Mammary epithelial cell (primary cell): ENCODE measurements at regions not wholly inside any gene's neighbourhood (a gene's known extent, or its start where the extent isn't known, plus 50 kb on each side); places are given as distances from the start of the nearest gene placed in this dataset.

Experiments
- CTCF ChIP-seq, 2 donors: IDR thresholded peaks in 1 of 2; conservative IDR thresholded peaks in 1 of 2; 2 replicates each; pipeline ENCODE4 v1.5.1; 2011 to 2012; ENCODE audit warnings: inconsistent platforms in 2 of 2, low read length in 2 of 2, mild to moderate bottlenecking in 2 of 2, control low read depth in 1 of 2, low read depth in 1 of 2; ENCODE audit not compliant: insufficient read depth in 1 of 2; ENCODE audit errors: extremely low read depth in 1 of 2
- EZH2 ChIP-seq: IDR thresholded peaks from 2 replicates; pipeline ENCODE4 v1.6.1; 2012; ENCODE audit warnings: low read length, inconsistent platforms, borderline replicate concordance

DNA sequence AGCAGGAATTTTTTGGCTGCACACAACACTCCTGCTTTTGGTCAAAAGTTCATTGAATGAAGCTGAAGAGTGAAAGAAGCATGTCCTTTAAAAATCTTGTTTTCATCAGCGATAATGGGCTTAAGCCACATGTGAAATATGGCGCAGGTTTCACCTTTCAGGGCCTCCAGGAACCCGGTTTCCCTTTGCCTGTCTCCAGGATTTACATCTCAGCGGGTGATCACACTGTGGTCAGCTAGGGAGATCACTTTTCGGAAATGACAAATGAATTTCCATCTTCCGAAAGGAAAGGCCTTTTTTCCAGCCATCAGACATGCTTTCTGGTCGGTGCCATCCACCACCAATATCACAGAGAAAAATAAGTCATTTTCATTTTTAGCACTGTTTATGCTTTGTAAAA lies 727.1 kb upstream of the TBX3 start:
- no peak for TF ChIP-seq CTCF (conservative IDR thresholded peaks at IDR 0.05 in 1 of 2, IDR thresholded peaks at IDR 0.05 in 1 of 2; ENCODE audit: extremely low read depth in 1 of 2, insufficient read depth in 1 of 2, low read depth in 1 of 2, low read length in 2 of 2)
- no peak for TF ChIP-seq EZH2
